ENCODE measurements at regions not wholly inside any gene's neighbourhood (a gene's known extent, or its start where the extent isn't known, plus 50 kb on each side); places are given as distances from the start of the nearest gene placed in this dataset.

DNA sequence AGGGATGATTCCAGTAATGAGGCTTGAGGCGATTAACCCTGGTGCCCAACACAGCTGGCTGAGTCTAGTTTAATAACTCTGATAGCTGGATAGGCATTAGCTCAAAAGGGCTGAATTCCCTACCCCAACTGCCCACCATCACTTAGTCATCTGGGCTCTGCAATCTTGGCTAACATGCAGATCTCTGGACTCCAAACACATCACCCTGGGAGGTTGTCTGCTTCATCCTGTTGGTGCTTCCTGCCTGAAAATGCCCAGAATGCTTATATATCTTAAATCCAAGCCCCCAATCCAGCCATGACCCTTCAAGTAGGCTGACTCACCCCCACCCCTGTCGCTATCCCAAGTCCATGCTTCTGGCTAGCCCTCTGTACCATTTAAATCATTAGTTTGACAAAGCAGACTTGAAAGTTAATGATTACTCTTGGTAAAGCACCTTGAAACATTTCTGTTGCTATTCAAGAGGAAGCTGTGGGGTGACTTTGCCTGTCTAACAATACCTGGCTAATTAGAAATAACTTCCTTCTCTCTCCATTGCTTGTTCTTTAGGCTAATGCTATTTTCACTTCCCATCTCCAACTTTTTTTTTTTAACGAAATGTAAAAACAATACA lies 107.0 kb upstream of the RORA start:
- TF ChIP-seq EZH2 (IDR thresholded peaks at IDR 0.05; ENCODE audit: insufficient read depth, poor library complexity, severe bottlenecking): no peak
- no peak for TF ChIP-seq EZH2phosphoT487 (IDR thresholded peaks at IDR 0.05; ENCODE audit: insufficient read depth, low read depth)
